ENCODE measurements at regions not wholly inside any gene's neighbourhood (a gene's known extent, or its start where the extent isn't known, plus 50 kb on each side); places are given as distances from the start of the nearest gene placed in this dataset.

- Histone ChIP-seq H3K36me3 (ENCODE audit: control insufficient read depth in 2 of 2, insufficient read depth in 2 of 2, low read length in 2 of 2) (no peaks in the 10 kb centered on the region), H3K27me3 (ENCODE audit: control insufficient read depth in 1 of 2, insufficient read depth in 2 of 2, low read length in 2 of 2) (no peaks in the 10 kb centered on the region), H3K9ac (ENCODE audit: low read length in 2 of 2) (no peak overlapping the region), H3K27ac (ENCODE audit: low read length) (no peak overlapping the region), H3K4me3 (ENCODE audit: low read length in 2 of 2) (no peak overlapping the region), H3K9me3 (ENCODE audit: control insufficient read depth in 2 of 2, low read length in 2 of 2) (no peaks in the 10 kb centered on the region), H3K4me1 (ENCODE audit: control insufficient read depth, insufficient read depth, low read length) (no peaks in the 10 kb centered on the region)
These were observed 216.3 kb upstream of the TARS1 start for GRCh38 chr5:33224285-33224961.

- Histone ChIP-seq H3K27me3 (ENCODE audit: control insufficient read depth in 1 of 2, insufficient read depth in 2 of 2, low read length in 2 of 2) (no peaks in the 10 kb centered on the region), H3K9me3 (ENCODE audit: control insufficient read depth in 2 of 2, low read length in 2 of 2) (no peaks in the 10 kb centered on the region), H3K4me1 (ENCODE audit: control insufficient read depth, insufficient read depth, low read length) (no peaks in the 10 kb centered on the region), H3K27ac (ENCODE audit: low read length) (no peak overlapping the region), H3K36me3 (ENCODE audit: control insufficient read depth in 2 of 2, insufficient read depth in 2 of 2, low read length in 2 of 2) (no peaks in the 10 kb centered on the region), H3K4me3 (ENCODE audit: low read length in 2 of 2) (no peak overlapping the region), H3K9ac (ENCODE audit: low read length in 2 of 2) (no peak overlapping the region)
These were observed 213.5 kb upstream of the TARS1 start for GRCh38 chr5:33227247-33227646.

GRCh38 chr5:33227746-33228145 lies 213.0 kb upstream of the TARS1 start:
- Histone ChIP-seq H3K27me3 (ENCODE audit: control insufficient read depth in 1 of 2, insufficient read depth in 2 of 2, low read length in 2 of 2) (no peaks in the 10 kb centered on the region), H3K9me3 (ENCODE audit: control insufficient read depth in 2 of 2, low read length in 2 of 2) (no peaks in the 10 kb centered on the region), H3K27ac (ENCODE audit: low read length) (no peak overlapping the region), H3K9ac (ENCODE audit: low read length in 2 of 2) (no peak overlapping the region), H3K4me3 (ENCODE audit: low read length in 2 of 2) (no peak overlapping the region), H3K36me3 (ENCODE audit: control insufficient read depth in 2 of 2, insufficient read depth in 2 of 2, low read length in 2 of 2) (no peaks in the 10 kb centered on the region), H3K4me1 (ENCODE audit: control insufficient read depth, insufficient read depth, low read length) (no peaks in the 10 kb centered on the region)

GRCh38 chr5:33228149-33228548 lies 212.6 kb upstream of the TARS1 start:
- Histone ChIP-seq H3K27ac (ENCODE audit: low read length) (no peak overlapping the region), H3K36me3 (ENCODE audit: control insufficient read depth in 2 of 2, insufficient read depth in 2 of 2, low read length in 2 of 2) (no peaks in the 10 kb centered on the region)

GRCh38 chr5:33229216-33229615 lies 211.5 kb upstream of the TARS1 start:
- Histone ChIP-seq H3K4me3 (ENCODE audit: low read length in 2 of 2) (no peak overlapping the region), H3K4me1 (ENCODE audit: control insufficient read depth, insufficient read depth, low read length) (no peaks in the 10 kb centered on the region), H3K9ac (ENCODE audit: low read length in 2 of 2) (no peak overlapping the region), H3K27ac (ENCODE audit: low read length) (no peak overlapping the region), H3K9me3 (ENCODE audit: control insufficient read depth in 2 of 2, low read length in 2 of 2) (no peaks in the 10 kb centered on the region), H3K27me3 (ENCODE audit: control insufficient read depth in 1 of 2, insufficient read depth in 2 of 2, low read length in 2 of 2) (no peaks in the 10 kb centered on the region), H3K36me3 (ENCODE audit: control insufficient read depth in 2 of 2, insufficient read depth in 2 of 2, low read length in 2 of 2) (no peaks in the 10 kb centered on the region)

More at GRCh38 chr5:33228149-33228548, 212.6 kb upstream of the TARS1 start:
- Histone ChIP-seq H3K9ac (ENCODE audit: low read length in 2 of 2) (no peak overlapping the region), H3K4me1 (ENCODE audit: control insufficient read depth, insufficient read depth, low read length) (no peaks in the 10 kb centered on the region), H3K4me3 (ENCODE audit: low read length in 2 of 2) (no peak overlapping the region), H3K9me3 (ENCODE audit: control insufficient read depth in 2 of 2, low read length in 2 of 2) (no peaks in the 10 kb centered on the region), H3K27me3 (ENCODE audit: control insufficient read depth in 1 of 2, insufficient read depth in 2 of 2, low read length in 2 of 2) (no peaks in the 10 kb centered on the region)

GRCh38 chr5:33230467-33231078 lies 210.2 kb upstream of the TARS1 start:
- H3K9me3 ChIP-seq (ENCODE audit: control insufficient read depth in 2 of 2, low read length in 2 of 2) = no peaks in the 10 kb centered on the region
- H3K4me1 ChIP-seq (ENCODE audit: control insufficient read depth, insufficient read depth, low read length) = no peaks in the 10 kb centered on the region
- H3K4me3 ChIP-seq (ENCODE audit: low read length in 2 of 2) = no peak overlapping the region
- no peaks in the 10 kb centered on the region for H3K27me3 ChIP-seq (ENCODE audit: control insufficient read depth in 1 of 2, insufficient read depth in 2 of 2, low read length in 2 of 2)
- no peak overlapping the region for H3K27ac ChIP-seq (ENCODE audit: low read length)
- H3K9ac ChIP-seq (ENCODE audit: low read length in 2 of 2) = no peak overlapping the region
- no peaks in the 10 kb centered on the region for H3K36me3 ChIP-seq (ENCODE audit: control insufficient read depth in 2 of 2, insufficient read depth in 2 of 2, low read length in 2 of 2)

- H3K27me3 ChIP-seq (ENCODE audit: control insufficient read depth in 1 of 2, insufficient read depth in 2 of 2, low read length in 2 of 2) = no peaks in the 10 kb centered on the region
- H3K4me3 ChIP-seq (ENCODE audit: low read length in 2 of 2) = no peak overlapping the region
- no peaks in the 10 kb centered on the region for H3K4me1 ChIP-seq (ENCODE audit: control insufficient read depth, insufficient read depth, low read length)
- no peaks in the 10 kb centered on the region for H3K36me3 ChIP-seq (ENCODE audit: control insufficient read depth in 2 of 2, insufficient read depth in 2 of 2, low read length in 2 of 2)
- no peak overlapping the region for H3K9ac ChIP-seq (ENCODE audit: low read length in 2 of 2)
- H3K9me3 ChIP-seq (ENCODE audit: control insufficient read depth in 2 of 2, low read length in 2 of 2) = no peaks in the 10 kb centered on the region
- H3K27ac ChIP-seq (ENCODE audit: low read length) = no peak overlapping the region
These were observed 209.5 kb upstream of the TARS1 start for GRCh38 chr5:33231214-33231710.

- no peaks in the 10 kb centered on the region for H3K4me1 ChIP-seq (ENCODE audit: control insufficient read depth, insufficient read depth, low read length)
- H3K9me3 ChIP-seq (ENCODE audit: control insufficient read depth in 2 of 2, low read length in 2 of 2) = no peaks in the 10 kb centered on the region
- H3K9ac ChIP-seq (ENCODE audit: low read length in 2 of 2) = no peak overlapping the region
- H3K27me3 ChIP-seq (ENCODE audit: control insufficient read depth in 1 of 2, insufficient read depth in 2 of 2, low read length in 2 of 2) = no peaks in the 10 kb centered on the region
- no peaks in the 10 kb centered on the region for H3K36me3 ChIP-seq (ENCODE audit: control insufficient read depth in 2 of 2, insufficient read depth in 2 of 2, low read length in 2 of 2)
- no peak overlapping the region for H3K27ac ChIP-seq (ENCODE audit: low read length)
- H3K4me3 ChIP-seq (ENCODE audit: low read length in 2 of 2) = no peak overlapping the region
These were observed 208.8 kb upstream of the TARS1 start for GRCh38 chr5:33231935-33232334.

GRCh38 chr5:33232731-33233505 lies 207.8 kb upstream of the TARS1 start:
- H3K36me3 ChIP-seq (ENCODE audit: control insufficient read depth in 2 of 2, insufficient read depth in 2 of 2, low read length in 2 of 2) = no peaks in the 10 kb centered on the region
- H3K4me3 ChIP-seq (ENCODE audit: low read length in 2 of 2) = no peak overlapping the region
- H3K27ac ChIP-seq (ENCODE audit: low read length) = no peak overlapping the region
- no peaks in the 10 kb centered on the region for H3K4me1 ChIP-seq (ENCODE audit: control insufficient read depth, insufficient read depth, low read length)
- no peaks in the 10 kb centered on the region for H3K9me3 ChIP-seq (ENCODE audit: control insufficient read depth in 2 of 2, low read length in 2 of 2)
- H3K27me3 ChIP-seq (ENCODE audit: control insufficient read depth in 1 of 2, insufficient read depth in 2 of 2, low read length in 2 of 2) = no peaks in the 10 kb centered on the region
- no peak overlapping the region for H3K9ac ChIP-seq (ENCODE audit: low read length in 2 of 2)

- no peaks in the 10 kb centered on the region for H3K36me3 ChIP-seq (ENCODE audit: control insufficient read depth in 2 of 2, insufficient read depth in 2 of 2, low read length in 2 of 2)
- no peak overlapping the region for H3K27ac ChIP-seq (ENCODE audit: low read length)
- H3K4me1 ChIP-seq (ENCODE audit: control insufficient read depth, insufficient read depth, low read length) = no peaks in the 10 kb centered on the region
- H3K27me3 ChIP-seq (ENCODE audit: control insufficient read depth in 1 of 2, insufficient read depth in 2 of 2, low read length in 2 of 2) = no peaks in the 10 kb centered on the region
- no peaks in the 10 kb centered on the region for H3K9me3 ChIP-seq (ENCODE audit: control insufficient read depth in 2 of 2, low read length in 2 of 2)
- H3K9ac ChIP-seq (ENCODE audit: low read length in 2 of 2) = no peak overlapping the region
- H3K4me3 ChIP-seq (ENCODE audit: low read length in 2 of 2) = no peak overlapping the region
These were observed 205.5 kb upstream of the TARS1 start for GRCh38 chr5:33235304-33235703.
